Aorta (tissue), 5 donors: ENCODE measurements at regions not wholly inside any gene's neighbourhood (a gene's known extent, or its start where the extent isn't known, plus 50 kb on each side); places are given as distances from the start of the nearest gene placed in this dataset.
A peak's percentile ranks its signal among the peaks of the same experiment; 100 is the strongest.

Experiments
- ATAC-seq: fragments of 200-7000 bp; cut with Tn5 transposase; one replicate; pipeline ENCODE4 v1.9.1; 2022; ENCODE audit warnings: moderate library complexity; ENCODE audit not compliant: low FRiP score
- DNase-seq, 2 donors: peaks; one replicate each; pipeline ENCODE4 v3.0.0-alpha.2; 2020
- H3K27ac ChIP-seq, 2 donors: one replicate each; pipeline ENCODE4 v1.5.1; 2013; ENCODE audit warnings: low read length in 2 of 2, mild to moderate bottlenecking in 2 of 2, moderate library complexity in 2 of 2, control low read depth in 1 of 2, inconsistent platforms in 1 of 2, low read depth in 1 of 2
- H3K27me3 ChIP-seq, 2 donors: one replicate each; pipeline ENCODE4 v1.6.1; 2013; ENCODE audit warnings: control low read depth in 1 of 2, low read length in 1 of 2, mild to moderate bottlenecking in 1 of 2, moderate library complexity in 1 of 2; ENCODE audit not compliant: insufficient read depth in 2 of 2, control insufficient read depth in 1 of 2
- H3K36me3 ChIP-seq, 2 donors: one replicate each; pipeline ENCODE4 v1.6.1; 2013; ENCODE audit warnings: control low read depth in 1 of 2, low read length in 1 of 2, mild to moderate bottlenecking in 1 of 2; ENCODE audit not compliant: insufficient read depth in 2 of 2, control insufficient read depth in 1 of 2
- H3K4me1 ChIP-seq, 2 donors: one replicate each; pipeline ENCODE4 v1.6.1; 2013; ENCODE audit warnings: low read length in 2 of 2, control low read depth in 1 of 2, mild to moderate bottlenecking in 1 of 2, moderate library complexity in 1 of 2; ENCODE audit not compliant: insufficient read depth in 2 of 2, control insufficient read depth in 1 of 2
- H3K4me3 ChIP-seq, 2 donors: one replicate each; pipeline ENCODE4 v1.5.1; 2013; ENCODE audit warnings: low read length in 2 of 2, control low read depth in 1 of 2, mild to moderate bottlenecking in 1 of 2
- H3K9me3 ChIP-seq: one replicate; pipeline ENCODE4 v1.6.1; 2013; ENCODE audit warnings: mild to moderate bottlenecking, low read length; ENCODE audit not compliant: control insufficient read depth
- WGBS, 2 donors: extraction: QIAGEN DNeasy Blood & Tissue Kit; methylation state at CpG; one replicate each; pipeline ENCODE4 v1.1.7; 2013; 5-methylcytosine and 5-hydroxymethylcytosine counted together
- intact Hi-C, 2 donors: fragments of 100-400 bp; cut with DNase I; formaldehyde crosslinking; loops; one replicate each; pipeline versions ENCODE4 v1.14.2 to v1.15.0; 2022
- donor health status: healthy with polysubstance abuse.
- donor health status: Bipolar disorder and iron deficiency.
- donor health status: DM: no; HTN: no; CAD: no.
- donor health status: DM: no; HTN: no; CAD: no.
- donor health status: DM: yes; HTN: yes; CAD: no.

DNA sequence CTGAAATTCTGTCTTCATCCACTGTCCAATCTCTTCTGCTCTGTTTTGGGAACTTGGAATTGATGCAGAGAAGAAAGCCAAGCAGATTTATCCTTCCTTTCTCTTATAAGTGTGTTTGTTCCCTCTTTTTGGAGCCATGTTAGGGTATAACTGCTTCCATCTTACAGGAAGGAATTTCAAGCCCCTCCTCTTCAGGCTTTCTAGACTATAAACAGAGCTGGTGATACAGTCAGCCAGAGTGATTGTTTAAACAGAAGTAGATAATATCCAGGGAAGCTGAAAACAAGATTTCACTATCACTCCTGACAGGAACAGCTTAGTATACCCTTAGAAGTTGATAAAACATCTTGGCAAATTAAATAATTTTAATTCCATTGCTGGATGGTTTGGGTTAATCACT, 102.1 kb upstream of the DMRT1 start:
- Histone ChIP-seq H3K4me3 (no peak overlapping the region), H3K4me1 (peaks cover 2 to 6% of the 10 kb centered on the region in 2 donors), H3K36me3 (peaks cover 15% of the 10 kb centered on the region in 2 donors), H3K9me3 (no peaks in the 10 kb centered on the region), H3K27me3 (no peaks in the 10 kb centered on the region), H3K27ac (peak overlapping the region in 1 of 2 donors; percentile 96)
- ATAC-seq (no peak), DNase-seq (no peak)
- intact Hi-C loops, result loop anchor here in 1 of 2 donors (5.0 kb wide), 1 partner anchor 52 kb away; no protein-coding TSS in a partner anchor

- peaks cover 15 to 17% of the 10 kb centered on the region in 2 donors for H3K36me3 ChIP-seq
- no peak overlapping the region for H3K4me3 ChIP-seq
- peaks cover 2 to 6% of the 10 kb centered on the region in 2 donors for H3K4me1 ChIP-seq
- ATAC-seq (no peak), DNase-seq (no peak)
- no peaks in the 10 kb centered on the region for H3K9me3 ChIP-seq
- H3K27ac ChIP-seq, result peak overlapping the region; percentile 46 to 72
- intact Hi-C loops, result no loop called here
- WGBS, 2 donors, result 30 to 32% methylated on average over 10 of the region's 10 CpGs
- H3K27me3 ChIP-seq, result no peaks in the 10 kb centered on the region
Measured at GRCh38 chr9:740221-740620, 101.3 kb upstream of the DMRT1 start.

GRCh38 chr9:742104-742503, 99.4 kb upstream of the DMRT1 start:
- peak overlapping the region in 1 of 2 donors; percentile 1 for H3K27ac ChIP-seq
- H3K36me3 ChIP-seq, result peaks cover 14 to 15% of the 10 kb centered on the region in 2 donors
- H3K4me1 ChIP-seq, result peaks cover 4 to 10% of the 10 kb centered on the region in 2 donors
- ATAC-seq (no peak), DNase-seq (no peak)
- intact Hi-C loops, result no loop called here
- H3K9me3 ChIP-seq, result no peaks in the 10 kb centered on the region
- H3K4me3 ChIP-seq, result no peak overlapping the region
- no peaks in the 10 kb centered on the region for H3K27me3 ChIP-seq
- 81% methylated on average over 16 of the region's 16 CpGs for WGBS, 2 donors

- H3K27ac ChIP-seq, result peak overlapping the region; percentile 67 to 78
- H3K4me1 ChIP-seq, result peaks cover 2 to 10% of the 10 kb centered on the region in 2 donors
- H3K36me3 ChIP-seq, result peaks cover 14 to 15% of the 10 kb centered on the region in 2 donors
- DNase-seq (no peak), ATAC-seq (no peak)
- H3K4me3 ChIP-seq, result no peak overlapping the region
- no peaks in the 10 kb centered on the region for H3K9me3 ChIP-seq
- WGBS, 2 donors, result 50 to 52% methylated on average over 8 of the region's 8 CpGs
- no peaks in the 10 kb centered on the region for H3K27me3 ChIP-seq
- intact Hi-C loops, result no loop called here
Measured at GRCh38 chr9:742914-743589, 98.4 kb upstream of the DMRT1 start.

GRCh38 chr9:744046-744712, 97.3 kb upstream of the DMRT1 start:
- H3K27me3 ChIP-seq, result no peaks in the 10 kb centered on the region
- H3K9me3 ChIP-seq, result no peaks in the 10 kb centered on the region
- no peak overlapping the region for H3K4me3 ChIP-seq
- DNase-seq (no peak), ATAC-seq (no peak)
- peaks cover 2 to 6% of the 10 kb centered on the region in 2 donors for H3K4me1 ChIP-seq
- 48 to 56% methylated on average over 9 of the region's 9 CpGs for WGBS, 2 donors
- H3K36me3 ChIP-seq, result peaks cover 14 to 15% of the 10 kb centered on the region in 2 donors
- intact Hi-C loops, result no loop called here
- H3K27ac ChIP-seq, result peak overlapping the region; percentile 15 to 90

DNA sequence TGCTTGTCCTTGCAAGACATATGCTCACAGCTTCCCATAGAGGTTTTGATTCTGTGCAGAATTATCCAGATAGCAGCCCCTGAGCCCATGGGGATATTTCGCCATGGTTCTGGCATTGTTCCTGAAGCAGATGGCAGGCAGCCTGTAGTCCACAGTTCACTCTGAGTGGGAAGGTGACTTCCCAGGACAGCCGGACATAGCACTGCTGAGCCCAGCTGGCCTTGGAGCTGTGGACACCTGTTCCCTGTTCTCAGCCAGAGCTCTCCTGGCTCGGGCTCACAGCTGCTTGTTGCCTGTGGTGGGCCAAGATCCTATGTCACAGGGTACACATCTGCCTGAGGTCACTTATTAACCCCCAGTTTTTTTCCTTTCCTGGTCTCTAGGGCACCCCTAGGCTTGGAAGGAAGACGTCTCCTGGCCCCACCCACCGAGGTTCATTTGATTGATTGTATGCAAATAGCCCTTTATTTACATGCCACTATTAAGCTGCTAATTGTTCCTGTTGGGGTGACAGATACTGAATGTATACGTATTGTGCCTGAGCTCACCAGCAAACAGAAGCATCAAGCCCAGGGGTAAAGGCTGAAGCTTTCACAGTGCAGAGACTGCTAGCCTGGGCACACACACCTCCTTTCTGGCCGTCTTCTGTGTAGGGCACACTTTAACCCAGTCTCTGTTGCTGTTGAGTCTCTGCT, 96.6 kb upstream of the DMRT1 start:
- Histone ChIP-seq H3K27me3 (no peaks in the 10 kb centered on the region), H3K36me3 (peaks cover 11 to 14% of the 10 kb centered on the region in 2 donors)
- WGBS, 2 donors, result 7 to 14% methylated on average over 7 of the region's 7 CpGs

DNA sequence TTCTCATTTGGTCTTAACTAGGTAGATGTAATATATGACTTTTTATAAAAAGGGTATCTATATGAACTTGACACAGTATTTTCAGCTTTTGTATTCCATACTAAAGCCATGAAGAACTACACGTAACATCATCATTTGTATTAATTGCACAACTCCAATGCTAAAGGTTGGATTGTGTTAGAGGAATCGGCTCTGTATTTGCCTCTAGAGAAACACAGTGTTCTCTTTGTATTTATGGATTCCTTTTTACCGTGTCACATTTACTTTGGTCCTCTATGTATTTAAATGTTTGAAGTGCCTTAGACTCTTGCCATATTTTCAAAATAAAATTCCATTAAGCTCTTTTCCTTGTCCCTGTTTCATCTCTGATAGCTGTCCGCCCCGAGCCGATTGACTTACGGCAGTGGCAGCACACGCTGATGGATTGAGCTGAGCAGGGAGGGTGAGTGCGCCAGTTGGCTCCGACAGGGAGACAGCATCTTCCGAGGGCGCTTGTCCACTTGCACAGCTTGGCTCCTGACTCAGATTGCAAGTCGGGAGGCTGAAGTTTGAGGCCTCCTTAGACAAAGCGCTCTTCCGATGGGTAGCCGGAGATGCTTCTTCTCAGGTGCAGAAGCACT, 95.6 kb upstream of the DMRT1 start:
- DNase-seq, result no peak
- Histone ChIP-seq H3K36me3 (peaks cover 6 to 12% of the 10 kb centered on the region in 2 donors), H3K4me1 (peaks cover 5 to 9% of the 10 kb centered on the region in 2 donors), H3K4me3 (no peak overlapping the region), H3K27me3 (no peaks in the 10 kb centered on the region), H3K27ac (peak overlapping the region in 1 of 2 donors; percentile 20), H3K9me3 (no peaks in the 10 kb centered on the region)
- intact Hi-C loops, result no loop called here
- WGBS, 2 donors, result 38 to 48% methylated on average over 16 of the region's 16 CpGs
- ATAC-seq, result no peak

More for the DNA sequence above, 96.6 kb upstream of the DMRT1 start:
- no peaks in the 10 kb centered on the region for H3K9me3 ChIP-seq
- peak overlapping the region in 1 of 2 donors; percentile 90 for H3K27ac ChIP-seq
- intact Hi-C loops, result no loop called here
- peak in 1 of 2 donors; percentile 60 for DNase-seq
- H3K4me1 ChIP-seq, result peaks cover 2 to 6% of the 10 kb centered on the region in 2 donors
- H3K4me3 ChIP-seq, result no peak overlapping the region
- ATAC-seq, result peak; percentile 67

- Histone ChIP-seq H3K4me3 (no peak overlapping the region), H3K4me1 (peaks cover 5 to 9% of the 10 kb centered on the region in 2 donors), H3K27me3 (no peaks in the 10 kb centered on the region), H3K27ac (peak overlapping the region; percentile 37 to 70), H3K36me3 (peaks cover 6 to 9% of the 10 kb centered on the region in 2 donors), H3K9me3 (no peaks in the 10 kb centered on the region)
- WGBS, 2 donors, result 87 to 91% methylated on average over 7 of the region's 7 CpGs
- ATAC-seq (no peak), DNase-seq (no peak)
- intact Hi-C loops, result no loop called here
Measured at GRCh38 chr9:746661-747434, 94.6 kb upstream of the DMRT1 start.
